OCI-LY3 (cell line): ENCODE measurements at regions not wholly inside any gene's neighbourhood (a gene's known extent, or its start where the extent isn't known, plus 50 kb on each side); places are given as distances from the start of the nearest gene placed in this dataset.

Experiments used
- EZH2phosphoT487 ChIP-seq: fragments of 200-600 bp; shearing (Covaris generic); IDR thresholded peaks from 2 replicates; pipeline ENCODE4 v1.6.1; 2018; ENCODE audit warnings: antibody characterized with exemption, mixed run types, low read depth
- TF ChIP-seq, protein P1 (sequence below): fragments of 200-600, 300-600 bp; sonication (generic); IDR thresholded peaks from 2 replicates; pipeline ENCODE4 v1.5.1; 2014; ENCODE audit warnings: antibody characterized with exemption, low read length, low read depth

DNA sequence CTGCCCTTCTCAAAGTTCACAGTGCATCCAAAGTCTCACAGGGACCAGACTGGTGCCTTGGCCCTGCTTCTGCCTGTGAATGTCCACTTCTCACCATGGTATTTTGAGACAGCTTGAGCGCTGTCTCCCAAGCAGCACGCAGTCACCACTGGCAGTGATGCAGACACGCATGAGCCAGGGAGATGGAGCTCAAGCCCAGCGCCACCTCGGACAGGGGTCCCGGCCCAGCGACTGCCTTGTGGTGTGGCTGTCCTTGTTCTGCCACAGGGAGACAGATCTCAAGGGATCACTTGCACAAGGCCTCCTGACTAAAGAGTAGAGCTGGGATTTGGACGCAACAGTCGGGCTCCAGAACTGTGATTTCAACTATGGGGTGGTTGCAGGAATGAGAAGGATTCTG is 92.6 kb upstream of the MBL2 start:
- TF ChIP-seq, protein P1, sequence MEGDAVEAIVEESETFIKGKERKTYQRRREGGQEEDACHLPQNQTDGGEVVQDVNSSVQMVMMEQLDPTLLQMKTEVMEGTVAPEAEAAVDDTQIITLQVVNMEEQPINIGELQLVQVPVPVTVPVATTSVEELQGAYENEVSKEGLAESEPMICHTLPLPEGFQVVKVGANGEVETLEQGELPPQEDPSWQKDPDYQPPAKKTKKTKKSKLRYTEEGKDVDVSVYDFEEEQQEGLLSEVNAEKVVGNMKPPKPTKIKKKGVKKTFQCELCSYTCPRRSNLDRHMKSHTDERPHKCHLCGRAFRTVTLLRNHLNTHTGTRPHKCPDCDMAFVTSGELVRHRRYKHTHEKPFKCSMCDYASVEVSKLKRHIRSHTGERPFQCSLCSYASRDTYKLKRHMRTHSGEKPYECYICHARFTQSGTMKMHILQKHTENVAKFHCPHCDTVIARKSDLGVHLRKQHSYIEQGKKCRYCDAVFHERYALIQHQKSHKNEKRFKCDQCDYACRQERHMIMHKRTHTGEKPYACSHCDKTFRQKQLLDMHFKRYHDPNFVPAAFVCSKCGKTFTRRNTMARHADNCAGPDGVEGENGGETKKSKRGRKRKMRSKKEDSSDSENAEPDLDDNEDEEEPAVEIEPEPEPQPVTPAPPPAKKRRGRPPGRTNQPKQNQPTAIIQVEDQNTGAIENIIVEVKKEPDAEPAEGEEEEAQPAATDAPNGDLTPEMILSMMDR: no peak
- no peak for TF ChIP-seq EZH2phosphoT487
